Stomach (tissue), 8 donors: ENCODE measurements at regions not wholly inside any gene's neighbourhood (a gene's known extent, or its start where the extent isn't known, plus 50 kb on each side); places are given as distances from the start of the nearest gene placed in this dataset.

Experiments used
- DNase-seq, 2 donors: peaks; one replicate each; pipeline versions ENCODE4 v3.0.0 to v3.0.0-alpha.2; 2013 to 2019
- H3K27ac ChIP-seq, 5 donors: fragments of 200-600 bp in 4 of 5; sonication (generic) in 4 of 5; one replicate each; pipeline ENCODE4 v1.5.1; 2013 to 2019; ENCODE audit warnings: mild to moderate bottlenecking in 1 of 5, moderate library complexity in 1 of 5
- H3K27me3 ChIP-seq, 3 donors: fragments of 200-600 bp; sonication (generic); one replicate each; pipeline ENCODE4 v1.5.1; 2017 to 2019; ENCODE audit warnings: mixed run types in 1 of 3
- H3K36me3 ChIP-seq, 4 donors: fragments of 200-600 bp; sonication (generic); 1 replicate in 3 of 4; 2 replicates in 1 of 4; pipeline ENCODE4 v1.5.1; 2016 to 2019
- H3K4me1 ChIP-seq, 4 donors: fragments of 200-600 bp; sonication (generic); one replicate each; pipeline ENCODE4 v1.5.1; 2016 to 2019
- H3K4me3 ChIP-seq, 4 donors: fragments of 200-600 bp; sonication (generic) in 3 of 4; one replicate each; pipeline ENCODE4 v1.5.1; 2016 to 2019; ENCODE audit warnings: mild to moderate bottlenecking in 1 of 4
- H3K9me3 ChIP-seq, 4 donors: fragments of 200-600 bp; sonication (generic); one replicate each; pipeline ENCODE4 v1.5.1; 2016 to 2019
- CTCF ChIP-seq, 7 experiments: fragments of 450-650 bp in 4 of 7; fragments of 200-600 bp in 3 of 7; sonication (generic) in 3 of 7; IDR thresholded peaks; one replicate each; pipeline ENCODE4 v1.5.1; 2016 to 2019; ENCODE audit warnings: antibody characterized with exemption in 7 of 7, control low read depth in 2 of 7, mild to moderate bottlenecking in 1 of 7
- EP300 ChIP-seq: sonication (generic); formaldehyde crosslinking; IDR thresholded peaks from one replicate; pipeline ENCODE4 v1.6.1; 2017; ENCODE audit warnings: antibody characterized with exemption
- POLR2A ChIP-seq, 4 donors: fragments of 450-650 bp; IDR thresholded peaks; one replicate each; pipeline ENCODE4 v1.6.1; 2016; ENCODE audit warnings: antibody characterized with exemption in 4 of 4, control low read depth in 2 of 4, mild to moderate bottlenecking in 1 of 4, moderate library complexity in 1 of 4
- POLR2AphosphoS5 ChIP-seq, 3 donors: sonication (generic); formaldehyde crosslinking; IDR thresholded peaks; one replicate each; pipeline ENCODE4 v1.6.1; 2016; ENCODE audit warnings: antibody characterized with exemption in 3 of 3
- WGBS, 5 donors: extraction: QIAGEN DNeasy Blood & Tissue Kit in 3 of 5; methylation state at CpG; one replicate each; pipeline versions ENCODE4 v1.1.5 to v1.1.7; 2013 to 2018; 5-methylcytosine and 5-hydroxymethylcytosine counted together
- intact Hi-C: fragments of 100-400 bp; cut with DNase I; formaldehyde crosslinking; loops from one replicate; pipeline ENCODE4 v1.15.1; 2023; ENCODE audit warnings: low total_unique reads
- donor health status: healthy with polysubstance abuse.
- donor health status: Bipolar disorder and iron deficiency.
- donor health status: healthy.

- no peaks in the 10 kb centered on the region for H3K27me3 ChIP-seq
- TF ChIP-seq CTCF (IDR thresholded peaks at IDR 0.05), result no peak
- TF ChIP-seq POLR2A (IDR thresholded peaks at IDR 0.05), result no peak
- no peak for TF ChIP-seq EP300
- no peak for TF ChIP-seq POLR2AphosphoS5 (IDR thresholded peaks at IDR 0.05)
- no peaks in the 10 kb centered on the region for H3K9me3 ChIP-seq
- H3K36me3 ChIP-seq, result no peaks in the 10 kb centered on the region
- peak in 1 of 2 donors; percentile 41 for DNase-seq
- H3K27ac ChIP-seq, result no peak overlapping the region
- 86 to 93% (median 91%) methylated on average over 4 of the region's 4 CpGs for WGBS, 5 donors
- H3K4me3 ChIP-seq, result no peak overlapping the region
- intact Hi-C loops, result no loop called here
- H3K4me1 ChIP-seq, result peaks cover 0 to 8% (median 0%) of the 10 kb centered on the region in 4 donors
Observed at GRCh38 chr1:115181231-115181630, 91.9 kb upstream of the TSPAN2 start.

- Histone ChIP-seq H3K36me3 (no peaks in the 10 kb centered on the region), H3K4me1 (no peaks in the 10 kb centered on the region), H3K27ac (no peak overlapping the region), H3K27me3 (no peaks in the 10 kb centered on the region), H3K4me3 (no peak overlapping the region), H3K9me3 (no peaks in the 10 kb centered on the region)
- TF ChIP-seq POLR2A (IDR thresholded peaks at IDR 0.05), result no peak
- TF ChIP-seq CTCF (IDR thresholded peaks at IDR 0.05), result no peak
- no peak for TF ChIP-seq POLR2AphosphoS5 (IDR thresholded peaks at IDR 0.05)
- TF ChIP-seq EP300, result no peak
- no peak for DNase-seq
- intact Hi-C loops, result no loop called here
- 72 to 86% (median 80%) methylated on average over 7 to 12 of the region's 12 CpGs for WGBS, 5 donors
Observed at GRCh38 chr1:115179397-115180079, 90.2 kb upstream of the TSPAN2 start.

GRCh38 chr1:115176189-115176588 is 86.9 kb upstream of the TSPAN2 start:
- Histone ChIP-seq H3K27ac (no peak overlapping the region), H3K4me3 (no peak overlapping the region), H3K36me3 (no peaks in the 10 kb centered on the region), H3K27me3 (no peaks in the 10 kb centered on the region), H3K9me3 (no peaks in the 10 kb centered on the region), H3K4me1 (no peaks in the 10 kb centered on the region)
- intact Hi-C loops, result no loop called here
- no peak for DNase-seq
- WGBS, 5 donors, result 15 to 58% (median 41%) methylated on average over 1 of the region's 1 CpG
- TF ChIP-seq POLR2AphosphoS5 (IDR thresholded peaks at IDR 0.05), result no peak

GRCh38 chr1:115175596-115175995 is 86.3 kb upstream of the TSPAN2 start:
- Histone ChIP-seq H3K27me3 (no peaks in the 10 kb centered on the region), H3K4me3 (no peak overlapping the region), H3K36me3 (no peaks in the 10 kb centered on the region), H3K4me1 (no peaks in the 10 kb centered on the region), H3K27ac (no peak overlapping the region), H3K9me3 (no peaks in the 10 kb centered on the region)
- no peak for DNase-seq
- intact Hi-C loops, result no loop called here
- no peak for TF ChIP-seq CTCF (IDR thresholded peaks at IDR 0.05)
- TF ChIP-seq POLR2A (IDR thresholded peaks at IDR 0.05), result no peak
- TF ChIP-seq POLR2AphosphoS5 (IDR thresholded peaks at IDR 0.05), result no peak
- TF ChIP-seq EP300, result no peak
- WGBS, 5 donors, result 69 to 79% (median 75%) methylated on average over 2 of the region's 2 CpGs

GRCh38 chr1:115173151-115173550 is 83.8 kb upstream of the TSPAN2 start:
- Histone ChIP-seq H3K36me3 (no peaks in the 10 kb centered on the region), H3K9me3 (no peaks in the 10 kb centered on the region), H3K27me3 (no peaks in the 10 kb centered on the region), H3K4me1 (no peaks in the 10 kb centered on the region), H3K27ac (no peak overlapping the region), H3K4me3 (no peak overlapping the region)
- WGBS, 5 donors, result 68 to 90% (median 75%) methylated on average over 1 of the region's 1 CpG
- intact Hi-C loops, result no loop called here
- no peak for DNase-seq
- TF ChIP-seq EP300 (no peak), POLR2AphosphoS5 (IDR thresholded peaks at IDR 0.05) (no peak), CTCF (IDR thresholded peaks at IDR 0.05) (no peak)
